HG02678 (cell line): ENCODE measurements at regions not wholly inside any gene's neighbourhood (a gene's known extent, or its start where the extent isn't known, plus 50 kb on each side); places are given as distances from the start of the nearest gene placed in this dataset.
"Not testable (repeated sequence)": the region's sequence is repeated elsewhere in the genome, so short reads cannot be mapped to it uniquely, and the experiment has no call there.

ENCODE experiments used
- ATAC-seq: cut with Tn5 transposase; IDR thresholded peaks from one replicate; pipeline ENCODE4 v1.9.1; 2021; ENCODE audit warnings: mild to moderate bottlenecking, moderate library complexity; ENCODE audit not compliant: unreplicated experiment

DNA sequence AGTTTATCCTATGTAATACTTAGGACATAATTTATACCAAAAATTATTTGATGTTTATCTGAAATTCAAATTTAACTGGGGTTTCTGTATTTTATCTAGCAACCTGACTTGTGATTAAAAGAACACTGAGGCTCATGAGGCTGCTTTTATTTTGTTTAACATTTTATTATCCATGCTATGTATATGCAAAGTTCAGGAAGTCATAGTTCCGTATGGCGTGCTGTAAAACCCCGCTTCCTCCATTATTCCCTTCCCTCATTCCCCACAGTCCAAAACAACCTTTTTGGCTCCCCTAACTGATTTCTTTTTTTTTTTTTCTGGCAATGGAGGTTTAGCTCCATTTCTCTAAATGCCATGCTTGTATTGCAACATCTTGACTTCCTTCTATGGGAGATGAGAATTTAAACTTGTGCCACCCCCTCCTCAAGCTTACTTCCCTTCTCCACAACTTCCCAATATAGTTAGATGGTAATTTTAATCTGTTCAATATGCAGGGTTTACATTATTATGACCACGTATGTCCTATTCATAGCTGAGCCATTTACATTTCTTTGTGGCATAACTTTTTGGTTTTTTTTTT lies 138.0 kb upstream of the DNAH14 start:
- ATAC-seq: no peak

DNA sequence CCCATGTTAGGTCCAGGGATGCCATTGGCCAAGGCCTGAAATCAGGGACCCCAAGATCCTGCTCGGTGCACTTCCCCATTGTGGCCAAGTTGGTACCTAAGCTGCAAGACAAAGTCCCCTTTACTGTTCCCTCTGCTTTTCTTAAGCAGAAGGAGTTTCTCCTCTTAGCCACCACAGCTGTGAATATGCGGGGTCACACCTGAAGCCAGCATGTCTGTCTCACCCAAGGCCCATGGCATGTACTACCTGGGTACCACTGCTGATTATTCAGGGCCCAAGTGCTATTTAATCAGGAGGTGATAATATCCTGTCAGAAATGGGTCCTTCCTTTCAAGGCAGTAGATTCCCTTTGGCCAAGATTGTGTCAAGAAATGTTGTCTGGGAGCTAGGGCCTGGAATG lies 133.9 kb upstream of the DNAH14 start:
- ATAC-seq: no peak

DNA sequence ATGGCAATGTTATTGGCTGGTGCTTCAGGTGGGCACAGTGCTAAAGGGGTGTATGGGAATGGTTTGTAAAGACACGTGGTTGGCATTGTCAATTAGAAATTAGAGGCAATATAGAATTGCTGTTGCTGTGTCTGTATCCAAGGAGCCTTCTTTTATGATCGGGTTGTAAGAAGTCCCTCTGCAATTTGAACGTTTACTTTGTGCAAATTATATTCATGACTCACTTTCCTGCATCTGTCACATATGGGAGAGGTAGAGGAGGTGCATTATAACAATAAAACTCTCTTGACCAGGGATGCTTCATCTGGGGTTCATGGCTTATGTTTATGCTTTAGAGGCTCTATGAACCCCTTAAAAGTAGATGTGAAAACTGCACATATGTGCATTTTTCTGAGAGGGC lies 130.4 kb upstream of the DNAH14 start:
- ATAC-seq: no peak

DNA sequence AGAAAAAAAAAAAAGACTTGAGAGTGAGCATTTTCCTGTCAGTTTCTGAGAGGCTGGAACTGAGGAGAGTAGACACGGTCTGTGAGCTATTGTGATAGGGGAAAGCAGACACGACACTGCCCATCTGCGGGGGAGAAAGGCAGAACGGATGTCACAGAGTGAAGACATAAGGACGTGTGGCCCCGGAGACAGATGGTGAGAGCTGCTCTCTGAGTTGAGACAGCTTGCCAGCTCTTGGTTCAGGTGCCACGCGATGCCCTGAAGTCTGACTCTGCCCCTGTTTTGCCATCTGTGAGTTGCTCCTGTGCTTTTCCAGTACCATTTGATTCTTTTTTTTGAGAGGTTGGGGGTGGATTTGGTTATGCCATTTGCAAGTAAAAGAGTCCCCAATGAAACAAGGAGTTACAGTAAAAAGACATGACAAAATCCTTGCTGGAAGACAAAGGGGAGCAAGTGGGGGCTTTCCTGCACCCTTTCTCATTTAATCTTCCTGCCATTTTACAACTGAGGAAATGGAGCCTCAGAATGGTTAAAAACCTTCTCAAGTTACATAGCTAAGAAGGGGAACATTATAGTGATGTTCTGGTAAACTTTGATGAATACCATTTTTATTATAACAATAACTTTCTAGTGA lies 128.9 kb upstream of the DNAH14 start:
- no peak for ATAC-seq

DNA sequence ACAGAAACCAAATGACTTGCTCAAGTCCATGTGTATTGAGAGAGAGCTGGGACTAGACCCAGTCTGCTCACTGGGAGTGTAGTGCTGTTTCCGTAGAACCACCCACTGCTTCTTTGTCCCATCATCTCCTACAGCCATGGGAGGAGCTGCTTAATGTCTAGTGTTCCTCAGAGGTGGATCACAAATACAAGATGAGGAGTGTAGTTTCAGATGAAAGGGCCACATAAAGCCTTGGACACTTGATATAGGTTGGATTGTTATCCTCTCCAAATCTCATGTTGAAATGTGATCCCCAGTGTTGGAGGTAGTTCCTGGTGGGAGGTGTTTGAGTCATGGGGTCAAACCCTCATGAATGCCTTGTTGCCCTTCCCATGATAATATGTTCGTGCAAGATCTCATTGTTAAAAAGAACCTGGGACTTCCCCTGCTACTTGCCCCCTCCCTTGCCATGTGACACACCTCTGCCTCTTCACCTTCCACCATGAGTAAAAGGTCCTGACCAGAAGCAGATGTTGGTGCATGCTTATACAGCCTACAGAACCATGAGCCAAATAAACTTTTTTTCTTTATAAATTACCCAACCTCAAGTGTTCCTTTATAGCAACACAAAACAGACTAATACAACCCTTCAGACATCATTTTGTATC lies 127.5 kb upstream of the DNAH14 start:
- ATAC-seq: no peak

DNA sequence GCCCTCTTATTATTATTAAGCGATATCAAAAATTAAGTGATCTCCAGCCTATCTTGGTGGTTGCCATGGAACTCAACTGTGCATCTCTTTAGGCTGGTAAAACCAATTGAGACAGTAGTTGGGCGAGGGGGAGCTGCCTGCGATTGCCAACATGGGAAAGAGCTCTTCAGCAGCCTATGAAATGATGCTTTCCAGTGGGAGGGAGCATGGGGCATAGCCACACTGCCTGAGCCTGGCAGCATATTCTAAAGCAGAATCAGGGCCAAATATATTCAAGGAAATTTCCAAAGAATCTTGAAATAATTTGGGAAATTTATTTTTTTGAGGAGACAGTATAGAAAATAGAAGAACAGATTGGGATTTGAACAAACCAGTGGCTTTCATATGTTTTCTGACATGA lies 126.9 kb upstream of the DNAH14 start:
- no peak for ATAC-seq

GRCh38 chr1:224804220-224804619 lies 125.3 kb upstream of the DNAH14 start:
- peak; percentile 44 for ATAC-seq

DNA sequence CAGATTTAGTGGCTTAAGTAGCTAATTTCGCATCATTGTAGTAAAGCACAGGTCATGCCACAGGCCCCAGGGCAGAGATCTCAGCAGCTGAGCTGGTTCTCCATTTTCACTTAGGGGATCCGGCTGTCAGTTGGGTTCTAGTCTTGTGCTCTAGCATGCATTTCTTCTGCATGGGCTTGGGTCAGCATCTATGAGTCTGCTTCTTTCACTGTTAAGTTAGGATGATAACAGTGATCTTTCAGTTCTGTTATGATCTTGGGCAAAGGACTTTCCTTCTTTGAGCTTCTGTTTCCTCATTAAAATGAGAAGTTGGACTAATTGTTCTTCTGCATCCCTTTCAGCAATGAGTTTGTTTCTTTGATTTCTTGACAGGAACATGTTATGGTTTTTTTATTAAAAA lies 123.6 kb upstream of the DNAH14 start:
- ATAC-seq: no peak

DNA sequence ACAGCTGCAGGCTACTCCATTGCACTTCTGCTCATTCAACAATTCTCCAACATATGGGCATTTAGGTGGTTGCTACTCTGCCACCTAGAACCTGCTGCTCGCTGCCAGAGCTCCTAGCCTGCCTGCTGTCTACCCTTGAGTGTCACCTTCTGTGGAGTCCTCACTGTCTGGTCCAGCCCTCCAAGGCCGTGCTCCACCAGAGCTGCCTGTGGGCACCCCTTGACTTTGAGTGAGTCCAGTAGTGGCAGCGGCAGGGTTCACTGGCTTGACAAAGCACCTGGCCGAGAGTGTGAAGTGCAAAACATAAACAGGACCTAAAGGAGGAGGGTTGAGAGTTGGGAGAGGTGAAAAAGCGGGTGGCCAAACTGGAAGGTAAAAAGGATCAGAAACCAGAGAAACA lies 120.3 kb upstream of the DNAH14 start:
- no peak for ATAC-seq

GRCh38 chr1:224809613-224810012 lies 119.9 kb upstream of the DNAH14 start:
- ATAC-seq: no peak

- ATAC-seq: no peak
These were observed 117.9 kb upstream of the DNAH14 start for GRCh38 chr1:224811564-224811963.

DNA sequence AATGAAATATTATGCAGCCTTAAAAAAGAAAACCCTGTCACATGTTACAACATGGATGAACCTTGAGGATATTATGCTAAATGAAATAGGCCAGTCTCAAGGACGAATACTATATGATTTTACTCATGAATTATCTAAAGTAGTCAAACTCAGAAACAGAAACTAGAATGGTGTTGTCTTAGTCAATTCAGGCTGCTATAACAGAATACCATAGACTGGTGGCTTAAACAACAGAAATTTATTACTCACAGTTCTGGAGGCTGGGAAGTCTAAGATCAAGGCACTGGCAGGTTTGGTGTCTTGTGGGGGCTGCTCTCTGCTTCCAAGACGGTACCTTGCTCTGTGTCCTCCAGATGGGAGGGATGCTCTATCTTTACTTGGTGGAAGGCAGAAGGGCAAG lies 113.8 kb upstream of the DNAH14 start:
- peak; percentile 45 for ATAC-seq

DNA sequence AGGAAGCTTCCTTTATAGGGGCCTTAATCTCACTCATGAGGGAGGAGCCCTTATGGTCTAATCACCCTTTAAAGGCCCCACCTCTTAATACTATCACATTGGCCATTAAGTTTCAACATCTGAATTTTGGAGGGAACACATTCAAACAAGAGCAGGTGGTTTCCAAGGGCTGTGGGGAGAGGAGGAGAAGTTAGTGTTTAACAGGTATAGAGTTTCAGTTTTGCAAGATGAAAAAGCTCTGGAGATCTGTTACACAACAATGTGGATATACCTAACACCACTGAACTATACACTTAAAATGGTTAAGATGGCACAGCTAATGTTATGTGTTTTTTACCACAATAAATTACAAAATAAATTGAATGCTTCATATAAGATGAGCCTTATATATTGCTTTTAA lies 113.4 kb upstream of the DNAH14 start:
- peak; percentile 54 for ATAC-seq

GRCh38 chr1:224817382-224817781 lies 112.1 kb upstream of the DNAH14 start:
- ATAC-seq: no peak

- ATAC-seq: no peak
These were observed 109.6 kb upstream of the DNAH14 start for GRCh38 chr1:224819861-224820260.

GRCh38 chr1:224820341-224820740 lies 109.1 kb upstream of the DNAH14 start:
- no peak for ATAC-seq

DNA sequence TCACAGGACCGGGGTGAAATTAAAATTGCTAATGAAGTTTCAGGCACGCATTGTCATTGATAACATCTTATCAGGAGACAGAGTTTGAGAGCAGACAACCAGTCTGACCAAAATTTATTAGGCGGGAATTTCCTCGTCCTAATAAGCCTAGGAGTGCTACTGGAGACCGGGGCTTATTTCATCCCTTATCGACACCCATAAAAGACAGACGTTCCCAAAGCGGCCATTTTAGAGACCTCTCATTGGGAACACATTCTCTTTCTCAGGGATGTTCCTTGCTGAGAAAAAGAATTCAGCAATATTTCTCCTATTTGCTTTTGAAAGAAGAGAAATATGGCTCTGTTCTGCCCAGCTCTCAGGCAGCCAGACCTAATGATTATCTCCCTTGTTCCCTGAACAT lies 107.7 kb upstream of the DNAH14 start:
- not testable (repeated sequence) for ATAC-seq

- ATAC-seq: no peak
These were observed 103.9 kb upstream of the DNAH14 start for GRCh38 chr1:224825525-224826000.

DNA sequence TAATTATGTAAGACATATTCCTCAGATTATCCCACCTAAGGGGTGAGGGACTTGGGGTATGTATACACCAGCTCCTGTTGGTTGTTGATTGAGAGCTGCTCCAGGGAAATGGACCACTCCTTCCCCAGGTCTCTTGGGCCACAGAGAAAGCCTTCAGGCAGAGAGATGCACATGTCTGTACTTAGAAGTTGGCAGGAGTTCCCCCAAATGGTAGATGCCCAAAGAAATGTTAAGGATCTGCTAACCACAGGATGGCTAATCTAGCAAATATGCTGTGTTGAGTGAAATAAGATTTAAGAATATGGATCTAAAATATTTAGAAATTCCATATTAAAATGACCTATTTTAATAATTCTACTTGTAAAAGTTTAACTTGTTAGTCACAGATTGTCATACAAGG lies 100.8 kb upstream of the DNAH14 start:
- ATAC-seq: no peak

GRCh38 chr1:224831501-224831900 lies 98.0 kb upstream of the DNAH14 start:
- no peak for ATAC-seq

GRCh38 chr1:224839648-224840300 lies 89.7 kb upstream of the DNAH14 start:
- ATAC-seq: not testable (repeated sequence)

DNA sequence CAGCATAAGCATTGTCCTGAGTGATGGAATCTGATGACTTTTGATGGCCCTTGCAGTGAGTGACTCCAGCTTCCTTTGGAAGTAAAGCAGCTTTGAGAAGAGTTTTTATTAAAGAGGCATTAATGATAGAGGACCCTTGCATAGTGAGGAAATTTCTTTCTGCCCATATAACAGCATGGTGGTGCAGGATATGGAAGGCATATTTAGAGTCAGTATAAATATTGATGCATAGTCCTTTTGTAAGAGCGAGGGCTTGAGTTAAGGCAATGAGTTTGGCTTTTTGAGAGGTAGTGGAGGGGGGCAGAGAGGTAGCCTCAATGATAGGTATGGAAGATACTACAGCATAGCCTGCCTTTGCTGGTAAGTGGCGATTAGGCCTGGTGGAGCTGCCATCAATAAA lies 87.7 kb upstream of the DNAH14 start:
- ATAC-seq: not testable (repeated sequence)
